ENCODE measurements at regions not wholly inside any gene's neighbourhood (a gene's known extent, or its start where the extent isn't known, plus 50 kb on each side); places are given as distances from the start of the nearest gene placed in this dataset.

DNA sequence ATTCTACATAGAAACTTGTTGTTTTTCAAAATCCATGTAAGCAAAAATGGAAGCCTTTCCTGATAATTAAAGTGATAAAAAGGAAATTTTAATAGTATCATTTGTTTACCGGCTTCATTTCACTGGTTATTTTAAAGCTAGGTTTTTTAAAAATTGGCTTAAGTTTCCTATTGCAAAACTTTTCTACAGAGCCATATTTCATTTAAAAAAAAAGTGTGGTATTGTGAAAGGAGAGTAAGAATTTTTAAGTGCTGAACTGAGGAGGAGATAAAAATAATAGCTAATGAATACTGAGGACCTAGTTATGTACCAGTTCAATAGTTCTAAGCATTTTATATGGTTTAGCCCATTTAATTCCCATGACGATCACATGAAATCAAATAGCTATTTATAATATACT, 172.2 kb upstream of the COL1A2 start:
- no peaks in the 10 kb centered on the region for H3K9me3 ChIP-seq
- H3K27me3 ChIP-seq: no peaks in the 10 kb centered on the region
- H3K4me3 ChIP-seq: no peak overlapping the region
- DNase-seq: no peak
- TF ChIP-seq EP300 (IDR thresholded peaks at IDR 0.05): no peak
- TF ChIP-seq, protein P1, sequence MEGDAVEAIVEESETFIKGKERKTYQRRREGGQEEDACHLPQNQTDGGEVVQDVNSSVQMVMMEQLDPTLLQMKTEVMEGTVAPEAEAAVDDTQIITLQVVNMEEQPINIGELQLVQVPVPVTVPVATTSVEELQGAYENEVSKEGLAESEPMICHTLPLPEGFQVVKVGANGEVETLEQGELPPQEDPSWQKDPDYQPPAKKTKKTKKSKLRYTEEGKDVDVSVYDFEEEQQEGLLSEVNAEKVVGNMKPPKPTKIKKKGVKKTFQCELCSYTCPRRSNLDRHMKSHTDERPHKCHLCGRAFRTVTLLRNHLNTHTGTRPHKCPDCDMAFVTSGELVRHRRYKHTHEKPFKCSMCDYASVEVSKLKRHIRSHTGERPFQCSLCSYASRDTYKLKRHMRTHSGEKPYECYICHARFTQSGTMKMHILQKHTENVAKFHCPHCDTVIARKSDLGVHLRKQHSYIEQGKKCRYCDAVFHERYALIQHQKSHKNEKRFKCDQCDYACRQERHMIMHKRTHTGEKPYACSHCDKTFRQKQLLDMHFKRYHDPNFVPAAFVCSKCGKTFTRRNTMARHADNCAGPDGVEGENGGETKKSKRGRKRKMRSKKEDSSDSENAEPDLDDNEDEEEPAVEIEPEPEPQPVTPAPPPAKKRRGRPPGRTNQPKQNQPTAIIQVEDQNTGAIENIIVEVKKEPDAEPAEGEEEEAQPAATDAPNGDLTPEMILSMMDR (IDR thresholded peaks at IDR 0.05): no peak
- TF ChIP-seq POLR2AphosphoS5 (IDR thresholded peaks at IDR 0.05): no peak
- TF ChIP-seq POLR2A (IDR thresholded peaks at IDR 0.05): no peak
- no peaks in the 10 kb centered on the region for H3K36me3 ChIP-seq
- no peaks in the 10 kb centered on the region for H3K4me1 ChIP-seq
- H3K27ac ChIP-seq: no peak overlapping the region
- intact Hi-C loops (cut with DNase I): no loop called here
- 88 to 89% methylated on average over 2 of the region's 2 CpGs for WGBS, 2 donors

DNA sequence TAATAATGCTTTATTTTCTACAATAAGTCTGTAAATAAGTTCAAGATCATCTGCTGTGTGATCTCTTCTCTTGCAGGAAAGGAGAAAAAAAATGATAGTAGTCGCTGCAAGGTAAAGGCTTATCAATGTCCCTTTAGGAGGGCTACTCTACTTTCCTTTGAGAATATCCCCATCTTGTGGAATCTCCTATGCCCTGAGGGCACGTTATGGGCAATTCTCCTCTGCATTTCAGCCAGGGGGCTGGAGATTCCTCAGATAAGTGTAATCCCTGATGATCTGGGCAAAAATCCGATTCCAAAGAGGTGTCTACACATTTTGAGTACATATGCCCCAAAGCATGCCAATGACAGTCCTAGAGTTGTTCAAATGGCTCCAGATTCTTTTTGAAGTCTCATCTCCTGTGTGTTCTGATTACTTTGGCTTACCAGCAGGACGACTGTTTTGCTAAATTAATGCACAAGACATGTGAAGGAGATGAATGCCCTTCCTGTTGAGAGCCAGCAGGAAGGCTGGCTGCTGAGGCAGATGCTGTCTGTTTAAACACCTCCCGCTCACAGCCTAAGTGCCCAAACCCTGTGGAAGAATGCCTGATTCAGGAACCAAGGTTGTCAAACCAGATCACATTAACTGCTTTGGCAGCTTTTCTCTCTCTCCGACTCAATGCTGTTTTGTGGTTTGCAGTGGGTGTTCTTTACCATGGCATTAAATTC, 171.2 kb upstream of the COL1A2 start:
- H3K4me3 ChIP-seq: no peak overlapping the region
- TF ChIP-seq EP300 (IDR thresholded peaks at IDR 0.05): no peak
- no peak for TF ChIP-seq POLR2AphosphoS5 (IDR thresholded peaks at IDR 0.05)
- TF ChIP-seq, protein P1 (IDR thresholded peaks at IDR 0.05): no peak
- TF ChIP-seq POLR2A (IDR thresholded peaks at IDR 0.05): no peak
- H3K27ac ChIP-seq: no peak overlapping the region
- no peak for DNase-seq
- WGBS, 2 donors: 12 to 47% methylated on average over 6 of the region's 6 CpGs
- H3K36me3 ChIP-seq: no peaks in the 10 kb centered on the region
- no peaks in the 10 kb centered on the region for H3K27me3 ChIP-seq
- no peaks in the 10 kb centered on the region for H3K4me1 ChIP-seq
- intact Hi-C loops (cut with DNase I): no loop called here
- no peaks in the 10 kb centered on the region for H3K9me3 ChIP-seq

DNA sequence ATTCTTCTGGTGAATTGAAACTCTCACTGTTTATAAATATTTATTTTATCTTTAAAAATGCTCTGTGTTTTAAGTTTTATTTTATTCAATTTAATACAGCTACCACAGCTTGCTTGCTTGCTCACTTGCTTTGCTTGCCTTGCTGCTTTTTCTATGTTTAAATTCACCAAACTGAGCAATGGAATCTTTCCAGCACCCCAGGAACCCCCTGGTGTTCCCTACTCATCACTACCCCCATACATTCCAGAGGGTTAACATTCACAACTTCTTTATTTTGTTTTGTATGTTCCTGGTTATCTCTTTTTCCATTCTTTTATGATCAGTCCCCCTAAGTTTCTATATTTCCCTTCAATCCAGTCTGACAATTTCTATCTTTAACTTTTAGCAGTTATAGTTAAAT, 166.5 kb upstream of the COL1A2 start:
- Histone ChIP-seq H3K27me3 (no peaks in the 10 kb centered on the region), H3K4me3 (no peak overlapping the region), H3K36me3 (no peaks in the 10 kb centered on the region), H3K27ac (no peak overlapping the region), H3K9me3 (no peaks in the 10 kb centered on the region), H3K4me1 (no peaks in the 10 kb centered on the region)
- TF ChIP-seq POLR2AphosphoS5 (IDR thresholded peaks at IDR 0.05): no peak
- no peak for TF ChIP-seq EP300 (IDR thresholded peaks at IDR 0.05)
- TF ChIP-seq, protein P1 (IDR thresholded peaks at IDR 0.05): no peak
- no peak for TF ChIP-seq POLR2A (IDR thresholded peaks at IDR 0.05)
- no peak for DNase-seq
- intact Hi-C loops (cut with DNase I): no loop called here

DNA sequence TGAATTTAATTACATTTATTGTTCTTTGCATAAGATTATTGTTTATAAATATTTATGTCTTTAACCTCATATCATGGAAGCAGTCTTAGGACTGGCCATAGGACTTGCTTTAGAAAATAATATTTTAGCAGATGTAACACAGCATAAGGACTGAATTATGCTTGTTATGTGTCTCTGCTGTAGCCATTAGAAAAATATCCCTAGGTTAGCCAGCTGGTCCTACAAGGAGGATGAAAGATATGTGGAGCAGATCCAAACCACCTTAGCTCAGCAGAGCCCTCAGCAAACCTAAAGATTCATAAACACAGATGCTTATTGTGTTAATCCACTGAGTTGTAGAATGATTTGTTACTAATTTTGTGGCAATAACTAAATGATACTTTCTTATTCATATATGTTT, 166.0 kb upstream of the COL1A2 start:
- TF ChIP-seq POLR2A (IDR thresholded peaks at IDR 0.05) (no peak), EP300 (IDR thresholded peaks at IDR 0.05) (no peak), POLR2AphosphoS5 (IDR thresholded peaks at IDR 0.05) (no peak)
- TF ChIP-seq, protein P1 (IDR thresholded peaks at IDR 0.05): no peak
- intact Hi-C loops (cut with DNase I): no loop called here
- Histone ChIP-seq H3K27me3 (no peaks in the 10 kb centered on the region), H3K4me1 (no peaks in the 10 kb centered on the region), H3K4me3 (no peak overlapping the region), H3K9me3 (no peaks in the 10 kb centered on the region), H3K36me3 (no peaks in the 10 kb centered on the region), H3K27ac (no peak overlapping the region)
- no peak for DNase-seq

DNA sequence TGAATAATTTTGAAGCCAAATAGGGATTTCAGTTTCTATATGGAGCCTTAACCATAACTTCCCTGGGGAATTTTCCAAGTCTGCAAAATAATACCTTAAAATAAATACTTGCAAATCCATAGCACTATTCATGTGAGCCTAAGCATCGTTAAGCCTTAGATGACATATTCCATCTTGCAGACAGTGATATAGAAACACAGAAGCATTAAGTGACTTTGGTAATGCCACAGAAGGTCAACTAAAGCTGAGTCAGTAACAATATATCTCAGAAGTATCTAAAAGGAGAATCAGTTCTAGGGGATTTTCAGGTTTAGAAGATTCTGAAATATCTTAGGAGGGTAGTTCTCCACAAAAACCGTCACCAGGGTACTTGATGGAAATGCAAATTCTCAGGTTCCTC, 163.4 kb upstream of the COL1A2 start:
- no peak for DNase-seq
- Histone ChIP-seq H3K27me3 (no peaks in the 10 kb centered on the region), H3K4me1 (no peaks in the 10 kb centered on the region), H3K36me3 (no peaks in the 10 kb centered on the region), H3K27ac (no peak overlapping the region), H3K4me3 (no peak overlapping the region), H3K9me3 (no peaks in the 10 kb centered on the region)
- TF ChIP-seq EP300 (IDR thresholded peaks at IDR 0.05) (no peak), POLR2AphosphoS5 (IDR thresholded peaks at IDR 0.05) (no peak), POLR2A (IDR thresholded peaks at IDR 0.05) (no peak)
- TF ChIP-seq, protein P1 (IDR thresholded peaks at IDR 0.05): no peak
- intact Hi-C loops (cut with DNase I): no loop called here
- 69 to 79% methylated on average over 2 of the region's 2 CpGs for WGBS, 2 donors

Data from sigmoid colon (tissue), 6 donors.